Suprapubic skin (tissue), 4 donors: ENCODE measurements at regions not wholly inside any gene's neighbourhood (a gene's known extent, or its start where the extent isn't known, plus 50 kb on each side); places are given as distances from the start of the nearest gene placed in this dataset.

Experiments used
- DNase-seq, 2 donors: peaks; one replicate each; pipeline ENCODE4 v3.0.0-alpha.2; 2019; ENCODE audit warnings: low spot score in 2 of 2
- H3K27ac ChIP-seq: fragments of 200-600 bp; sonication (generic); one replicate; pipeline ENCODE4 v1.5.1; 2019
- H3K27me3 ChIP-seq: fragments of 200-600 bp; sonication (generic); one replicate; pipeline ENCODE4 v1.5.1; 2019
- H3K36me3 ChIP-seq: fragments of 200-600 bp; sonication (generic); one replicate; pipeline ENCODE4 v1.5.1; 2019
- H3K4me1 ChIP-seq: fragments of 200-600 bp; sonication (generic); one replicate; pipeline ENCODE4 v1.5.1; 2019
- H3K4me3 ChIP-seq: fragments of 200-600 bp; sonication (generic); one replicate; pipeline ENCODE4 v1.5.1; 2019; ENCODE audit warnings: mild to moderate bottlenecking
- H3K9me3 ChIP-seq: fragments of 200-600 bp; sonication (generic); one replicate; pipeline ENCODE4 v1.5.1; 2019
- EP300 ChIP-seq: sonication (generic); formaldehyde crosslinking; IDR thresholded peaks from one replicate; pipeline ENCODE4 v1.6.1; 2017; ENCODE audit warnings: antibody characterized with exemption
- POLR2A ChIP-seq, 2 donors: fragments of 450-650 bp; IDR thresholded peaks; one replicate each; pipeline ENCODE4 v1.6.1; 2017; ENCODE audit warnings: antibody characterized with exemption in 2 of 2, mild to moderate bottlenecking in 2 of 2, moderate library complexity in 2 of 2
- POLR2AphosphoS5 ChIP-seq, 3 donors: sonication (generic); formaldehyde crosslinking; IDR thresholded peaks; one replicate each; pipeline ENCODE4 v1.6.1; 2017; ENCODE audit warnings: antibody characterized with exemption in 3 of 3
- WGBS: methylation state at CpG from one replicate; pipeline ENCODE4 v1.1.5; 2018; 5-methylcytosine and 5-hydroxymethylcytosine counted together
- TF ChIP-seq, protein P1 (sequence below), 2 donors: fragments of 200-600 bp in 1 of 2; fragments of 450-650 bp in 1 of 2; sonication (generic) in 1 of 2; IDR thresholded peaks; one replicate each; pipeline ENCODE4 v1.5.1; 2016 to 2019; ENCODE audit warnings: antibody characterized with exemption in 2 of 2, mild to moderate bottlenecking in 1 of 2, moderate library complexity in 1 of 2

GRCh38 chr4:185885604-185886003, 73.6 kb upstream of the SORBS2 start:
- no peak overlapping the region for H3K27ac ChIP-seq
- TF ChIP-seq POLR2A (IDR thresholded peaks at IDR 0.05) (no peak), POLR2AphosphoS5 (IDR thresholded peaks at IDR 0.05) (no peak), EP300 (no peak)
- TF ChIP-seq, protein P1, sequence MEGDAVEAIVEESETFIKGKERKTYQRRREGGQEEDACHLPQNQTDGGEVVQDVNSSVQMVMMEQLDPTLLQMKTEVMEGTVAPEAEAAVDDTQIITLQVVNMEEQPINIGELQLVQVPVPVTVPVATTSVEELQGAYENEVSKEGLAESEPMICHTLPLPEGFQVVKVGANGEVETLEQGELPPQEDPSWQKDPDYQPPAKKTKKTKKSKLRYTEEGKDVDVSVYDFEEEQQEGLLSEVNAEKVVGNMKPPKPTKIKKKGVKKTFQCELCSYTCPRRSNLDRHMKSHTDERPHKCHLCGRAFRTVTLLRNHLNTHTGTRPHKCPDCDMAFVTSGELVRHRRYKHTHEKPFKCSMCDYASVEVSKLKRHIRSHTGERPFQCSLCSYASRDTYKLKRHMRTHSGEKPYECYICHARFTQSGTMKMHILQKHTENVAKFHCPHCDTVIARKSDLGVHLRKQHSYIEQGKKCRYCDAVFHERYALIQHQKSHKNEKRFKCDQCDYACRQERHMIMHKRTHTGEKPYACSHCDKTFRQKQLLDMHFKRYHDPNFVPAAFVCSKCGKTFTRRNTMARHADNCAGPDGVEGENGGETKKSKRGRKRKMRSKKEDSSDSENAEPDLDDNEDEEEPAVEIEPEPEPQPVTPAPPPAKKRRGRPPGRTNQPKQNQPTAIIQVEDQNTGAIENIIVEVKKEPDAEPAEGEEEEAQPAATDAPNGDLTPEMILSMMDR (IDR thresholded peaks at IDR 0.05): no peak
- no peak overlapping the region for H3K4me3 ChIP-seq
- H3K36me3 ChIP-seq: no peaks in the 10 kb centered on the region
- H3K9me3 ChIP-seq: no peaks in the 10 kb centered on the region
- 74% methylated on average over 6 of the region's 6 CpGs for WGBS
- H3K27me3 ChIP-seq: no peaks in the 10 kb centered on the region
- DNase-seq: no peak
- H3K4me1 ChIP-seq: no peaks in the 10 kb centered on the region

DNA sequence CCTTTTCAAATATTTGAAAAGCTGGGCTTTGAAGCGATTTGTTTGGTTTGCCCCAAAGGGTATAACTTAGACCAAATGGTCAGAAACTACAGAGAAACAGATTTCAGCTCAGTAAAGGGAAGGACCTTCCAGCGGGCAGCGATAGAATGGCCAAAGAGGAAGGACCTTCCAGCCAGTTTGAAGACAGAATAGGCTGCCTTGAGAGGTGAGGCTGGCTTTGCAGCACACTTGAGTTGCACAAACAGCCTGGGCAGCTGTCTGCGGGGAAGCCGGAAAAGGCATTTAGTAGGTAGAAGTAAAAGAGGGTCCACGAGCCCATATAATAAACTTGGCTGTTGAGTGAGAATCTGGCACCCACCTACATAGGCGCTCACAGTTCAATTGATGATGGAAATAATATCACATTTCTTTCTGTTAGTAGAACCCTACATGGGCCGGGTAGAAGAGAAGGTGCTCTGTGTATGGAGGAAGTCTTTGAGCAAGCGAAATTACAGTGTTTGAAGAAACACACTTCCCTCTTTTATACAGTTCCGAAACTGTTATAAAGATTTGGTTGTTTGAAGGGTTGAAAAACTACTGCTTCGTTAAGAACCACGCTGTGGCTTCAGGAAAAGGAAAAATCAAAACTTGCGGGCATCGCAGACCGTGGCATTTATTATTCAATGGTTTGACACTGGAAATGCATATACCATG, 75.0 kb upstream of the SORBS2 start:
- Histone ChIP-seq H3K27ac (no peak overlapping the region), H3K9me3 (no peaks in the 10 kb centered on the region), H3K27me3 (no peaks in the 10 kb centered on the region), H3K4me3 (no peak overlapping the region), H3K4me1 (no peaks in the 10 kb centered on the region), H3K36me3 (no peaks in the 10 kb centered on the region)
- 78% methylated on average over 15 of the region's 15 CpGs for WGBS
- TF ChIP-seq POLR2AphosphoS5 (IDR thresholded peaks at IDR 0.05): no peak
- TF ChIP-seq, protein P1 (IDR thresholded peaks at IDR 0.05): no peak
- TF ChIP-seq POLR2A (IDR thresholded peaks at IDR 0.05): no peak
- no peak for TF ChIP-seq EP300
- no peak for DNase-seq

GRCh38 chr4:185888676-185889075, 76.7 kb upstream of the SORBS2 start:
- Histone ChIP-seq H3K27ac (no peak overlapping the region), H3K4me1 (no peaks in the 10 kb centered on the region), H3K4me3 (no peak overlapping the region), H3K9me3 (no peaks in the 10 kb centered on the region), H3K27me3 (no peaks in the 10 kb centered on the region), H3K36me3 (no peaks in the 10 kb centered on the region)
- 96% methylated on average over 7 of the region's 7 CpGs for WGBS
- DNase-seq: no peak
- TF ChIP-seq, protein P1 (IDR thresholded peaks at IDR 0.05): no peak
- TF ChIP-seq POLR2A (IDR thresholded peaks at IDR 0.05) (no peak), EP300 (no peak)

DNA sequence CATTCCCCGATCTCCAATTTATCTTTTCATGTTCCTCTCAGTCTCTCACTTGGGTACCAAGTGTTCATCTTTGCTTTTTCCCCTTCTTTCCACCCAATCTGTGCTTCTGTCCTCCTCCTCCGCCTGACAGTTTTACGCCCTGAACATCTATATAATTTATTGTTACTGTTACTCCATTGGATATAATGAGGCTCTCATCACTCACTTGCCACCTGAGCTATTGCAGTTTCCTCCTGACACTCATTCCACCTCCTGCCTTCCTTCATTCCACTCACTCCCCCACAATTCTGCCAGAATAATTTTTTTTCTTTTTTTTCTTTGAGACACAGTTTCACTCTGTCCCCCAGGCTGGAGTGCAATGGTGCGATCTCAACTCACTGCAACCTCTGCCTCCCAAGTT, 77.6 kb upstream of the SORBS2 start:
- H3K27me3 ChIP-seq: no peaks in the 10 kb centered on the region
- no peak overlapping the region for H3K27ac ChIP-seq
- no peaks in the 10 kb centered on the region for H3K4me1 ChIP-seq
- H3K9me3 ChIP-seq: no peaks in the 10 kb centered on the region
- DNase-seq: no peak
- WGBS: 97% methylated on average over 4 of the region's 4 CpGs
- no peak for TF ChIP-seq EP300
- TF ChIP-seq, protein P1 (IDR thresholded peaks at IDR 0.05): no peak
- TF ChIP-seq POLR2A (IDR thresholded peaks at IDR 0.05): no peak
- no peak for TF ChIP-seq POLR2AphosphoS5 (IDR thresholded peaks at IDR 0.05)
- no peaks in the 10 kb centered on the region for H3K36me3 ChIP-seq
- H3K4me3 ChIP-seq: no peak overlapping the region

GRCh38 chr4:185890196-185890595, 78.2 kb upstream of the SORBS2 start:
- H3K9me3 ChIP-seq: no peaks in the 10 kb centered on the region
- 85% methylated on average over 5 of the region's 5 CpGs for WGBS
- H3K27ac ChIP-seq: no peak overlapping the region
- TF ChIP-seq, protein P1 (IDR thresholded peaks at IDR 0.05): no peak
- TF ChIP-seq EP300 (no peak), POLR2AphosphoS5 (IDR thresholded peaks at IDR 0.05) (no peak), POLR2A (IDR thresholded peaks at IDR 0.05) (no peak)
- DNase-seq: no peak
- no peaks in the 10 kb centered on the region for H3K36me3 ChIP-seq
- no peaks in the 10 kb centered on the region for H3K27me3 ChIP-seq
- H3K4me3 ChIP-seq: no peak overlapping the region
- H3K4me1 ChIP-seq: no peaks in the 10 kb centered on the region
